H9 (cell line): ENCODE measurements at regions not wholly inside any gene's neighbourhood (a gene's known extent, or its start where the extent isn't known, plus 50 kb on each side); places are given as distances from the start of the nearest gene placed in this dataset.

Experiments
- DNase-seq: peaks from one replicate; pipeline ENCODE4 v3.0.0-alpha.2; 2017
- H2AFZ ChIP-seq: one replicate; pipeline ENCODE4 v1.6.1; 2013; ENCODE audit warnings: mild to moderate bottlenecking, low read length, control low read depth, moderate library complexity
- H2AK5ac ChIP-seq: 2 replicates; pipeline ENCODE4 v1.6.1; 2013; ENCODE audit warnings: low read length, control low read depth, mixed read lengths; ENCODE audit not compliant: insufficient read length
- H2BK120ac ChIP-seq: one replicate; pipeline ENCODE4 v1.6.1; 2013; ENCODE audit warnings: low read depth, mild to moderate bottlenecking, low read length, control low read depth, inconsistent platforms; ENCODE audit not compliant: poor library complexity, severe bottlenecking
- H2BK12ac ChIP-seq: 2 replicates; pipeline ENCODE4 v1.6.1; 2013; ENCODE audit warnings: low read length, control low read depth, mixed read lengths, low read depth; ENCODE audit not compliant: insufficient read length
- H2BK15ac ChIP-seq: 2 replicates; pipeline ENCODE4 v1.6.1; 2013; ENCODE audit warnings: low read depth, low read length, control low read depth
- H2BK20ac ChIP-seq: one replicate; pipeline ENCODE4 v1.6.1; 2013; ENCODE audit warnings: low read depth, mild to moderate bottlenecking, low read length, control low read depth, inconsistent platforms; ENCODE audit not compliant: poor library complexity, severe bottlenecking
- H2BK5ac ChIP-seq: 2 replicates; pipeline ENCODE4 v1.6.1; 2013; ENCODE audit warnings: low read length, control low read depth, mixed read lengths; ENCODE audit not compliant: insufficient read length
- H3K14ac ChIP-seq: 2 replicates; pipeline ENCODE4 v1.6.1; 2013; ENCODE audit warnings: low read length, control low read depth; ENCODE audit not compliant: insufficient read depth
- H3K18ac ChIP-seq: 2 replicates; pipeline ENCODE4 v1.6.1; 2013; ENCODE audit warnings: low read depth, mild to moderate bottlenecking, mixed read lengths, low read length, control low read depth; ENCODE audit not compliant: insufficient read length
- H3K23ac ChIP-seq: 2 replicates; pipeline ENCODE4 v1.6.1; 2013; ENCODE audit warnings: low read length, control low read depth, mixed read lengths, low read depth; ENCODE audit not compliant: insufficient read length
- H3K23me2 ChIP-seq: 2 replicates; pipeline ENCODE4 v1.6.1; 2013; ENCODE audit warnings: low read depth, mild to moderate bottlenecking, mixed read lengths, low read length, control low read depth; ENCODE audit not compliant: insufficient read length, poor library complexity, severe bottlenecking
- H3K27ac ChIP-seq: 2 replicates; pipeline ENCODE4 v1.5.1; 2013; ENCODE audit warnings: low read length, control low read depth, mixed read lengths, low read depth; ENCODE audit not compliant: insufficient read length
- H3K27me3 ChIP-seq: 2 replicates; pipeline ENCODE4 v1.6.1; 2013; ENCODE audit warnings: low read length, control low read depth, inconsistent platforms; ENCODE audit not compliant: insufficient read depth
- H3K4ac ChIP-seq: 2 replicates; pipeline ENCODE4 v1.6.1; 2013; ENCODE audit warnings: low read depth, mild to moderate bottlenecking, control low read depth, inconsistent platforms, low read length, moderate library complexity
- H3K4me1 ChIP-seq: 2 replicates; pipeline ENCODE4 v1.6.1; 2013; ENCODE audit warnings: low read length, control low read depth, inconsistent platforms; ENCODE audit not compliant: insufficient read depth
- H3K4me2 ChIP-seq: 2 replicates; pipeline ENCODE4 v1.6.1; 2013; ENCODE audit warnings: low read length, control low read depth, mixed read lengths; ENCODE audit not compliant: insufficient read length, insufficient read depth
- H3K56ac ChIP-seq: 2 replicates; pipeline ENCODE4 v1.6.1; 2013; ENCODE audit warnings: low read depth, mild to moderate bottlenecking, mixed read lengths, low read length, control low read depth; ENCODE audit not compliant: insufficient read length
- H3K79me1 ChIP-seq: 2 replicates; pipeline ENCODE4 v1.6.1; 2013; ENCODE audit warnings: low read depth, mild to moderate bottlenecking, moderate library complexity, low read length, control low read depth, inconsistent platforms; ENCODE audit not compliant: insufficient read depth, poor library complexity, severe bottlenecking
- H3K79me2 ChIP-seq: 2 replicates; pipeline ENCODE4 v1.6.1; 2013; ENCODE audit warnings: low read length, control low read depth, inconsistent platforms; ENCODE audit not compliant: insufficient read depth
- H3K9ac ChIP-seq: 2 replicates; pipeline ENCODE4 v1.6.1; 2013; ENCODE audit warnings: low read length, control low read depth, mixed read lengths; ENCODE audit not compliant: insufficient read length; ENCODE audit errors: extremely low read depth
- H3K9me3 ChIP-seq: one replicate; pipeline ENCODE4 v1.6.1; 2013; ENCODE audit warnings: low read depth, low read length, inconsistent platforms; ENCODE audit not compliant: control insufficient read depth
- H3T11ph ChIP-seq: one replicate; pipeline ENCODE4 v1.6.1; 2013; ENCODE audit warnings: mild to moderate bottlenecking, low read length, control low read depth, inconsistent platforms
- H4K20me1 ChIP-seq: one replicate; pipeline ENCODE4 v1.6.1; 2013; ENCODE audit not compliant: control insufficient read depth, insufficient read length, insufficient read depth
- H4K5ac ChIP-seq: 2 replicates; pipeline ENCODE4 v1.6.1; 2013; ENCODE audit warnings: low read depth, mild to moderate bottlenecking, mixed read lengths, low read length, control low read depth; ENCODE audit not compliant: insufficient read length
- H4K8ac ChIP-seq: replicated peaks from 2 replicates; pipeline ENCODE4 v1.6.1; 2013; ENCODE audit warnings: low read length, control low read depth, mixed read lengths, low read depth; ENCODE audit not compliant: insufficient read length
- H4K91ac ChIP-seq: 2 replicates; pipeline ENCODE4 v1.6.1; 2013; ENCODE audit warnings: low read depth, mild to moderate bottlenecking, moderate library complexity, mixed read lengths, low read length, control low read depth; ENCODE audit not compliant: insufficient read length
- H3K27ac Mint-ChIP-seq, 3 experiments: 2 replicates in 2 of 3; 3 replicates in 1 of 3; pipeline ENCODE4 v1.8.0; 2020 to 2021; ENCODE audit warnings: mixed read lengths in 3 of 3, mild to moderate bottlenecking in 1 of 3, moderate library complexity in 1 of 3
- H3K27me3 Mint-ChIP-seq: 2 replicates; pipeline ENCODE4 v1.8.0; 2021; ENCODE audit warnings: low read depth, mild to moderate bottlenecking, moderate library complexity, mixed read lengths
- H3K36me3 Mint-ChIP-seq, 3 experiments: 2 replicates in 2 of 3; 3 replicates in 1 of 3; pipeline ENCODE4 v1.8.0; 2020 to 2021; ENCODE audit warnings: low read depth in 3 of 3, mixed read lengths in 3 of 3; ENCODE audit not compliant: insufficient read depth in 1 of 3
- H3K4me1 Mint-ChIP-seq, 2 experiments: 2 replicates each; pipeline ENCODE4 v1.8.0; 2020; ENCODE audit warnings: mixed read lengths in 2 of 2
- H3K4me3 Mint-ChIP-seq, 2 experiments: 2 replicates in 1 of 2; 3 replicates in 1 of 2; pipeline ENCODE4 v1.8.0; 2020 to 2021; ENCODE audit warnings: mild to moderate bottlenecking in 2 of 2, mixed read lengths in 2 of 2, moderate library complexity in 1 of 2
- H3K9me3 Mint-ChIP-seq, 2 experiments: 2 replicates in 1 of 2; 3 replicates in 1 of 2; pipeline ENCODE4 v1.8.0; 2020; ENCODE audit warnings: mild to moderate bottlenecking in 2 of 2, mixed read lengths in 2 of 2, moderate library complexity in 1 of 2
- CTCF ChIP-seq: fragments of 200-600 bp; sonication (generic); conservative IDR thresholded peaks from 3 replicates; pipeline ENCODE4 v1.8.0; 2021; ENCODE audit warnings: antibody characterized with exemption, mild to moderate bottlenecking
- WGBS: extraction: QIAGEN DNeasy Blood & Tissue Kit; methylation state at CpG from one replicate; pipeline ENCODE4 v1.1.7; 2013; ENCODE audit warnings: missing lambda C conversion rate, low lambda C conversion rate, mixed read lengths; ENCODE audit not compliant: insufficient read length; ENCODE audit errors: extremely low coverage; 5-methylcytosine and 5-hydroxymethylcytosine counted together

- TF ChIP-seq CTCF: no peak
Observed at GRCh38 chr7:51973071-51973470, 656.5 kb upstream of the COBL start.

More at GRCh38 chr7:51973071-51973470, 656.5 kb upstream of the COBL start:
- Histone ChIP-seq H3K18ac (no peak overlapping the region), H4K20me1 (no peaks in the 10 kb centered on the region), H2BK120ac (no peak overlapping the region), H4K91ac (no peak overlapping the region), H3K4ac (no peak overlapping the region), H3K79me2 (no peaks in the 10 kb centered on the region), H3K4me2 (no peak overlapping the region), H3T11ph (no peak overlapping the region), H4K8ac (no peak overlapping the region), H2AFZ (no peak overlapping the region), H3K27ac (no peak overlapping the region), H2BK15ac (no peak overlapping the region), H4K5ac (no peak overlapping the region), H2BK5ac (no peak overlapping the region), H3K14ac (no peak overlapping the region), H3K9ac (no peak overlapping the region), H2BK20ac (no peak overlapping the region), H3K4me1 (no peaks in the 10 kb centered on the region), H3K56ac (no peak overlapping the region), H3K9me3 (no peaks in the 10 kb centered on the region), H3K23me2 (no peaks in the 10 kb centered on the region), H3K23ac (no peak overlapping the region), H3K27me3 (no peaks in the 10 kb centered on the region), H2BK12ac (no peak overlapping the region), H2AK5ac (no peak overlapping the region), H3K79me1 (no peaks in the 10 kb centered on the region)
- DNase-seq: no peak
- WGBS: no CpG with 5 or more reads among the region's 10 CpGs
- Mint-ChIP-seq H3K36me3 (peaks cover 0 to 5% (median 0%) of the 10 kb centered on the region in 3 experiments; a peak in 2 of 7 replicates), H3K4me1 (peaks cover 8 to 9% of the 10 kb centered on the region in 2 experiments), H3K4me3 (no peak overlapping the region), H3K27me3 (peaks cover 40% of the 10 kb centered on the region), H3K9me3 (peaks cover 2 to 3% of the 10 kb centered on the region in 2 experiments; a peak in 2 of 5 replicates), H3K27ac (no peak overlapping the region)
